ENCODE measurements at regions not wholly inside any gene's neighbourhood (a gene's known extent, or its start where the extent isn't known, plus 50 kb on each side); places are given as distances from the start of the nearest gene placed in this dataset.

GRCh38 chr6:150751296-150751695, 114.2 kb upstream of the MTHFD1L start:
- no peak for TF ChIP-seq CTCF (IDR thresholded peaks at IDR 0.05)
- TF ChIP-seq POLR2A (IDR thresholded peaks at IDR 0.05), result no peak

GRCh38 chr6:150752409-150752808, 113.1 kb upstream of the MTHFD1L start:
- Histone ChIP-seq H3K36me3 (no peaks in the 10 kb centered on the region), H3K27ac (no peak overlapping the region), H3K4me3 (replicated peaks in 1 of 3) (no peak overlapping the region), H3K27me3 (no peaks in the 10 kb centered on the region), H3K4me1 (peaks cover 0 to 6% of the 10 kb centered on the region in 2 donors), H3K9me3 (no peaks in the 10 kb centered on the region)
- intact Hi-C loops (cut with DNase I), result no loop called here
- 86 to 93% methylated on average over 2 of the region's 2 CpGs for WGBS, 2 donors
- no peak for DNase-seq
- TF ChIP-seq CTCF (IDR thresholded peaks at IDR 0.05) (no peak), POLR2A (IDR thresholded peaks at IDR 0.05) (no peak)

More at GRCh38 chr6:150751296-150751695, 114.2 kb upstream of the MTHFD1L start:
- Histone ChIP-seq H3K4me1 (peaks cover 0 to 6% of the 10 kb centered on the region in 2 donors), H3K4me3 (replicated peaks in 1 of 3) (no peak overlapping the region), H3K9me3 (no peaks in the 10 kb centered on the region), H3K27me3 (no peaks in the 10 kb centered on the region), H3K27ac (no peak overlapping the region), H3K36me3 (no peaks in the 10 kb centered on the region)
- 92 to 100% methylated on average over 3 of the region's 3 CpGs for WGBS, 2 donors
- intact Hi-C loops (cut with DNase I), result no loop called here
- no peak for DNase-seq

GRCh38 chr6:150753371-150754064, 112.0 kb upstream of the MTHFD1L start:
- Histone ChIP-seq H3K27me3 (no peaks in the 10 kb centered on the region), H3K36me3 (no peaks in the 10 kb centered on the region), H3K4me3 (replicated peaks in 1 of 3) (no peak overlapping the region), H3K4me1 (peaks cover 0 to 6% of the 10 kb centered on the region in 2 donors), H3K27ac (no peak overlapping the region), H3K9me3 (no peaks in the 10 kb centered on the region)
- intact Hi-C loops (cut with DNase I), result no loop called here
- 36 to 40% methylated on average over 14 of the region's 14 CpGs for WGBS, 2 donors
- TF ChIP-seq POLR2A (IDR thresholded peaks at IDR 0.05) (no peak), CTCF (IDR thresholded peaks at IDR 0.05) (no peak)
- no peak for DNase-seq

GRCh38 chr6:150755042-150755441, 110.5 kb upstream of the MTHFD1L start:
- intact Hi-C loops (cut with DNase I), result no loop called here
- DNase-seq, result no peak
- Histone ChIP-seq H3K4me3 (replicated peaks in 1 of 3) (no peak overlapping the region), H3K27ac (no peak overlapping the region), H3K4me1 (peaks cover 0 to 6% of the 10 kb centered on the region in 2 donors), H3K27me3 (no peaks in the 10 kb centered on the region), H3K36me3 (no peaks in the 10 kb centered on the region), H3K9me3 (no peaks in the 10 kb centered on the region)
- TF ChIP-seq CTCF (IDR thresholded peaks at IDR 0.05) (no peak), POLR2A (IDR thresholded peaks at IDR 0.05) (no peak)
- 75 to 78% methylated on average over 9 of the region's 9 CpGs for WGBS, 2 donors

GRCh38 chr6:150755524-150755923, 110.0 kb upstream of the MTHFD1L start:
- 89 to 90% methylated on average over 10 of the region's 10 CpGs for WGBS, 2 donors
- Histone ChIP-seq H3K4me3 (replicated peaks in 1 of 3) (no peak overlapping the region), H3K27me3 (no peaks in the 10 kb centered on the region), H3K4me1 (peaks cover 0 to 6% of the 10 kb centered on the region in 2 donors), H3K9me3 (no peaks in the 10 kb centered on the region), H3K36me3 (no peaks in the 10 kb centered on the region), H3K27ac (no peak overlapping the region)
- intact Hi-C loops (cut with DNase I), result no loop called here
- TF ChIP-seq POLR2A (IDR thresholded peaks at IDR 0.05) (no peak), CTCF (IDR thresholded peaks at IDR 0.05) (no peak)
- DNase-seq, result no peak
